ENCODE measurements at regions not wholly inside any gene's neighbourhood (a gene's known extent, or its start where the extent isn't known, plus 50 kb on each side); places are given as distances from the start of the nearest gene placed in this dataset.

- no peak for TF ChIP-seq ZNF462 (CRISPR knock-in tag; IDR thresholded peaks at IDR 0.05)
Measured at GRCh38 chr6:119734227-119734626, 384.7 kb upstream of the MAN1A1 start (continued).

- Histone ChIP-seq H3F3A (replicated peaks; ENCODE audit: low read depth) (no peaks in the 10 kb centered on the region), H3K4me2 (no peak overlapping the region), H3K79me2 (replicated peaks; ENCODE audit: insufficient read depth) (no peaks in the 10 kb centered on the region), H3K36me3 (ENCODE audit: insufficient read depth) (no peaks in the 10 kb centered on the region), H3K4me3 (no peak overlapping the region), H3K27ac (ENCODE audit: low read depth) (no peak overlapping the region), H2AFZ (no peak overlapping the region), H3K27me3 (ENCODE audit: insufficient read depth) (no peaks in the 10 kb centered on the region), H3K4me1 (ENCODE audit: insufficient read depth) (0 out of 2 replicates have a peak, but pooled peaks cover 5% of the 10 kb centered on the region), H3K9me2 (ENCODE audit: insufficient read depth) (no peaks in the 10 kb centered on the region), H4K20me1 (replicated peaks; ENCODE audit: insufficient read depth) (no peaks in the 10 kb centered on the region)
- no peaks in the 10 kb centered on the region for H3K27me3 Mint-ChIP-seq (ENCODE audit: insufficient read depth, low read depth, poor library complexity)
- no peak overlapping the region for H3K4me3 Mint-ChIP-seq
- ATAC-seq (no peak), DNase-seq (ENCODE audit: low spot score) (no peak)
- H3K27ac Mint-ChIP-seq: no peak overlapping the region
- no peak for TF ChIP-seq ETS1 (IDR thresholded peaks at IDR 0.05)
- no peak for TF ChIP-seq POLR2AphosphoS5 (IDR thresholded peaks at IDR 0.05; ENCODE audit: low read depth)
- no peak for TF ChIP-seq REST (IDR thresholded peaks at IDR 0.05; ENCODE audit: unreplicated experiment)
- TF ChIP-seq ZNF114 (CRISPR knock-in tag; IDR thresholded peaks at IDR 0.05): no peak
- TF ChIP-seq STAT1 (IDR thresholded peaks at IDR 0.05; ENCODE audit: unreplicated experiment): no peak
- TF ChIP-seq NANOG (IDR thresholded peaks at IDR 0.05; ENCODE audit: borderline replicate concordance): no peak
- no peak for TF ChIP-seq CTCF (conservative IDR thresholded peaks at IDR 0.05; ENCODE audit: low read depth in 2 of 2)
- H3K9me3 Mint-ChIP-seq: no peaks in the 10 kb centered on the region
- no peaks in the 10 kb centered on the region; the same call in 2 of the 3 replicates for H3K36me3 Mint-ChIP-seq (ENCODE audit: low read depth)
- H3K4me1 Mint-ChIP-seq: peaks cover 27% of the 10 kb centered on the region; the same call in 2 of the 3 replicates
Measured at GRCh38 chr6:119728935-119729334, 379.4 kb upstream of the MAN1A1 start.
